Left ventricle myocardium inferior (tissue), 1 donor: ENCODE measurements at regions not wholly inside any gene's neighbourhood (a gene's known extent, or its start where the extent isn't known, plus 50 kb on each side); places are given as distances from the start of the nearest gene placed in this dataset.

Source experiments
- DNase-seq: peaks from one replicate; pipeline ENCODE4 v3.0.0-alpha.2; 2020
- H3K27ac ChIP-seq: fragments of 200-600 bp; replicated peaks from 2 replicates; pipeline ENCODE4 v1.8.0; 2021
- H3K27me3 ChIP-seq: fragments of 200-600 bp; 2 replicates; pipeline ENCODE4 v1.8.0; 2021; ENCODE audit warnings: low read depth
- H3K36me3 ChIP-seq: fragments of 200-600 bp; 2 replicates; pipeline ENCODE4 v1.8.0; 2021
- H3K4me1 ChIP-seq: fragments of 200-600 bp; 2 replicates; pipeline ENCODE4 v1.8.0; 2021
- H3K4me3 ChIP-seq: fragments of 200-600 bp; 2 replicates; pipeline ENCODE4 v1.8.0; 2021; ENCODE audit warnings: mild to moderate bottlenecking, moderate library complexity
- H3K9me3 ChIP-seq: fragments of 200-600 bp; replicated peaks from 2 replicates; pipeline ENCODE4 v1.8.0; 2021
- CTCF ChIP-seq: fragments of 200-600 bp; IDR thresholded peaks from 2 replicates; pipeline ENCODE4 v1.8.0; 2021; ENCODE audit warnings: antibody characterized with exemption, mild to moderate bottlenecking, borderline replicate concordance
- intact Hi-C: fragments of 100-400 bp; cut with micrococcal nuclease; formaldehyde crosslinking; loops from one replicate; pipeline ENCODE4 v1.11.0; 2022
- donor health status: DM: no; HTN: yes; CAD: no; lungs with severe emphysema.

- no peaks in the 10 kb centered on the region for H3K36me3 ChIP-seq
- no peak for TF ChIP-seq CTCF
- no peaks in the 10 kb centered on the region for H3K4me1 ChIP-seq
- no peak overlapping the region for H3K4me3 ChIP-seq
- H3K27me3 ChIP-seq, result no peaks in the 10 kb centered on the region
- no peak overlapping the region for H3K27ac ChIP-seq
- intact Hi-C loops, result no loop called here
- no peak for DNase-seq
- H3K9me3 ChIP-seq, result no peaks in the 10 kb centered on the region
These were observed 156.0 kb upstream of the SMAD3 start for GRCh38 chr15:66909381-66909890.

- H3K36me3 ChIP-seq, result no peaks in the 10 kb centered on the region
- no peak overlapping the region for H3K27ac ChIP-seq
- no peaks in the 10 kb centered on the region for H3K4me1 ChIP-seq
- intact Hi-C loops, result no loop called here
- H3K9me3 ChIP-seq, result no peaks in the 10 kb centered on the region
- H3K4me3 ChIP-seq, result no peak overlapping the region
- no peak for DNase-seq
- H3K27me3 ChIP-seq, result no peaks in the 10 kb centered on the region
- no peak for TF ChIP-seq CTCF
These were observed 154.2 kb upstream of the SMAD3 start for GRCh38 chr15:66911131-66911700.

- no peak for TF ChIP-seq CTCF
- H3K4me1 ChIP-seq, result no peaks in the 10 kb centered on the region
- intact Hi-C loops, result no loop called here
- no peak overlapping the region for H3K27ac ChIP-seq
- peaks cover 6% of the 10 kb centered on the region for H3K9me3 ChIP-seq
- DNase-seq, result no peak
- no peaks in the 10 kb centered on the region for H3K36me3 ChIP-seq
- no peaks in the 10 kb centered on the region for H3K27me3 ChIP-seq
- no peak overlapping the region for H3K4me3 ChIP-seq
These were observed 153.4 kb upstream of the SMAD3 start for GRCh38 chr15:66912001-66912400.

GRCh38 chr15:66912441-66912840 lies 153.0 kb upstream of the SMAD3 start:
- intact Hi-C loops, result no loop called here
- Histone ChIP-seq H3K27ac (no peak overlapping the region), H3K4me1 (no peaks in the 10 kb centered on the region), H3K36me3 (no peaks in the 10 kb centered on the region), H3K4me3 (no peak overlapping the region), H3K9me3 (peaks cover 10% of the 10 kb centered on the region), H3K27me3 (no peaks in the 10 kb centered on the region)
- no peak for DNase-seq
- no peak for TF ChIP-seq CTCF

GRCh38 chr15:66917904-66918448 lies 147.4 kb upstream of the SMAD3 start:
- Histone ChIP-seq H3K27me3 (no peaks in the 10 kb centered on the region), H3K36me3 (no peaks in the 10 kb centered on the region), H3K27ac (no peak overlapping the region), H3K4me1 (peaks cover 18% of the 10 kb centered on the region), H3K4me3 (no peak overlapping the region), H3K9me3 (peaks cover 28% of the 10 kb centered on the region)
- TF ChIP-seq CTCF, result no peak
- DNase-seq, result no peak
- intact Hi-C loops, result no loop called here
